Hepatic stellate cell (primary cell): ENCODE measurements at regions not wholly inside any gene's neighbourhood (a gene's known extent, or its start where the extent isn't known, plus 50 kb on each side); places are given as distances from the start of the nearest gene placed in this dataset.
"Not testable (repeated sequence)": the region's sequence is repeated elsewhere in the genome, so short reads cannot be mapped to it uniquely, and the experiment has no call there.

Source experiments
- DNase-seq: peaks from one replicate; pipeline ENCODE4 v3.0.0; 2011; ENCODE audit warnings: low spot score

GRCh38 chr10:21053953-21054690 lies 157.0 kb upstream of the NEBL start:
- no peak for DNase-seq

GRCh38 chr10:21052709-21053104 lies 155.6 kb upstream of the NEBL start:
- DNase-seq, result no peak

- no peak for DNase-seq
Measured at GRCh38 chr10:21052072-21052708, 155.1 kb upstream of the NEBL start.

- no peak for DNase-seq
Measured at GRCh38 chr10:21049482-21049881, 152.4 kb upstream of the NEBL start.

- DNase-seq, result no peak
Measured at GRCh38 chr10:21048068-21048467, 151.0 kb upstream of the NEBL start.

- no peak for DNase-seq
Measured at GRCh38 chr10:21047511-21047910, 150.4 kb upstream of the NEBL start.

GRCh38 chr10:21047096-21047495 lies 150.0 kb upstream of the NEBL start:
- no peak for DNase-seq

GRCh38 chr10:21043044-21043443 lies 145.9 kb upstream of the NEBL start:
- no peak for DNase-seq

GRCh38 chr10:21042536-21042935 lies 145.4 kb upstream of the NEBL start:
- DNase-seq, result no peak

- no peak for DNase-seq
Measured at GRCh38 chr10:21041763-21042458, 144.8 kb upstream of the NEBL start.

- DNase-seq, result no peak
Measured at GRCh38 chr10:21039721-21040120, 142.6 kb upstream of the NEBL start.

GRCh38 chr10:21036757-21037156 lies 139.6 kb upstream of the NEBL start:
- DNase-seq, result no peak

- DNase-seq, result not testable (repeated sequence)
Measured at GRCh38 chr10:21034770-21035169, 137.7 kb upstream of the NEBL start.

GRCh38 chr10:21034241-21034640 lies 137.1 kb upstream of the NEBL start:
- no peak for DNase-seq

GRCh38 chr10:21032587-21033319 lies 135.6 kb upstream of the NEBL start:
- no peak for DNase-seq

GRCh38 chr10:21031232-21031795 lies 134.2 kb upstream of the NEBL start:
- no peak for DNase-seq

GRCh38 chr10:21030091-21030490 lies 133.0 kb upstream of the NEBL start:
- no peak for DNase-seq

- no peak for DNase-seq
Measured at GRCh38 chr10:21022821-21023220, 125.7 kb upstream of the NEBL start.

- no peak for DNase-seq
Measured at GRCh38 chr10:21021843-21022594, 124.9 kb upstream of the NEBL start.

- DNase-seq, result no peak
Measured at GRCh38 chr10:21021231-21021630, 124.1 kb upstream of the NEBL start.

- DNase-seq, result no peak
Measured at GRCh38 chr10:21020545-21020944, 123.4 kb upstream of the NEBL start.
